ENCODE measurements at regions not wholly inside any gene's neighbourhood (a gene's known extent, or its start where the extent isn't known, plus 50 kb on each side); places are given as distances from the start of the nearest gene placed in this dataset.

- no peak for DNase-seq (ENCODE audit: low read depth in 2 of 2)
Observed at GRCh38 chr10:3904419-3904960, 119.5 kb upstream of the KLF6 start.

GRCh38 chr10:3902809-3903410, 117.9 kb upstream of the KLF6 start:
- DNase-seq (ENCODE audit: low read depth in 2 of 2) = no peak

- no peak for DNase-seq (ENCODE audit: low read depth in 2 of 2)
Observed at GRCh38 chr10:3902054-3902808, 117.2 kb upstream of the KLF6 start.

- no peak for DNase-seq (ENCODE audit: low read depth in 2 of 2)
Observed at GRCh38 chr10:3901370-3901769, 116.4 kb upstream of the KLF6 start.

- no peak for DNase-seq (ENCODE audit: low read depth in 2 of 2)
Observed at GRCh38 chr10:3900391-3900790, 115.4 kb upstream of the KLF6 start.

GRCh38 chr10:3898821-3899220, 113.8 kb upstream of the KLF6 start:
- DNase-seq (ENCODE audit: low read depth in 2 of 2) = no peak

- DNase-seq (ENCODE audit: low read depth in 2 of 2) = no peak
Observed at GRCh38 chr10:3897156-3897555, 112.1 kb upstream of the KLF6 start.

GRCh38 chr10:3896161-3896560, 111.2 kb upstream of the KLF6 start:
- no peak for DNase-seq (ENCODE audit: low read depth in 2 of 2)

- DNase-seq (ENCODE audit: low read depth in 2 of 2) = no peak
Observed at GRCh38 chr10:3895045-3895631, 110.1 kb upstream of the KLF6 start.

- DNase-seq (ENCODE audit: low read depth in 2 of 2) = no peak
Observed at GRCh38 chr10:3893901-3894563, 109.0 kb upstream of the KLF6 start.

GRCh38 chr10:3892440-3893425, 107.7 kb upstream of the KLF6 start:
- no peak for DNase-seq (ENCODE audit: low read depth in 2 of 2)

- no peak for DNase-seq (ENCODE audit: low read depth in 2 of 2)
Observed at GRCh38 chr10:3891396-3891795, 106.4 kb upstream of the KLF6 start.

- DNase-seq (ENCODE audit: low read depth in 2 of 2) = no peak
Observed at GRCh38 chr10:3890602-3891352, 105.8 kb upstream of the KLF6 start.

- DNase-seq (ENCODE audit: low read depth in 2 of 2) = no peak
Observed at GRCh38 chr10:3889961-3890522, 105.0 kb upstream of the KLF6 start.

GRCh38 chr10:3887885-3888476, 103.0 kb upstream of the KLF6 start:
- no peak for DNase-seq (ENCODE audit: low read depth in 2 of 2)

- DNase-seq (ENCODE audit: low read depth in 2 of 2) = no peak
Observed at GRCh38 chr10:3887404-3887803, 102.4 kb upstream of the KLF6 start.

- no peak for DNase-seq (ENCODE audit: low read depth in 2 of 2)
Observed at GRCh38 chr10:3886641-3887251, 101.7 kb upstream of the KLF6 start.

- DNase-seq (ENCODE audit: low read depth in 2 of 2) = no peak
Observed at GRCh38 chr10:3886191-3886590, 101.2 kb upstream of the KLF6 start.

GRCh38 chr10:3882855-3883254, 97.8 kb upstream of the KLF6 start:
- no peak for DNase-seq (ENCODE audit: low read depth in 2 of 2)

All from activated CD4-positive, alpha-beta T cell treated with anti-CD3 and anti-CD28 coated beads for 24 hours (primary cell).